HCT116 (cell line): ENCODE measurements at regions not wholly inside any gene's neighbourhood (a gene's known extent, or its start where the extent isn't known, plus 50 kb on each side); places are given as distances from the start of the nearest gene placed in this dataset.

Experiments
- ATAC-seq: fragments of 200-7000 bp; cut with Tn5 transposase; 2 replicates; pipeline ENCODE4 v1.9.1; 2020; ENCODE audit warnings: mild to moderate bottlenecking, moderate library complexity
- BruUV-seq: library from RNA; stranded (reverse); fragments of 400-500 nt; replicated peaks from 2 replicates; lab custom pipeline; 2021; lab: Mats Ljungman, UMichigan
- CTCF ChIA-PET: fragments of 300-600 bp; sonication (Branson Sonifier 250); formaldehyde crosslinking; loops from one replicate; lab custom pipeline; 2021; ENCODE audit warnings: antibody characterized with exemption; lab: Charles Lee
- POLR2A ChIA-PET: fragments of 300-600, 350-600 bp; sonication (Branson Sonifier 250); formaldehyde crosslinking; loops from one replicate; lab custom pipeline; 2021; ENCODE audit warnings: antibody characterized with exemption; lab: Charles Lee
- RAD21 ChIA-PET, 2 experiments: fragments of 300-600 bp; sonication (Branson Sonifier 250); formaldehyde crosslinking; loops; one replicate each; lab custom pipeline; 2023; ENCODE audit warnings: low total read pairs in 2 of 2; ENCODE audit not compliant: uncharacterized antibody in 2 of 2, unreplicated experiment in 2 of 2, low non-redundant PET in 1 of 2; lab: Charles Lee
- DNase-seq: peaks from one replicate; pipeline ENCODE4 v3.0.0-alpha.2; 2010; ENCODE audit warnings: low read depth, low spot score
- H2AFZ ChIP-seq: fragments of 200-600 bp; shearing (Covaris generic), sonication (generic); 2 replicates; pipeline ENCODE4 v1.6.1; 2017; ENCODE audit warnings: low read depth, mixed run types, mixed read lengths, antibody characterized with exemption, low read length; ENCODE audit not compliant: poor library complexity, severe bottlenecking
- H3K27ac ChIP-seq: 2 replicates; pipeline ENCODE4 v1.5.1; 2012; ENCODE audit warnings: low read depth, low read length
- H3K27me3 ChIP-seq: fragments of 200-600 bp; sonication (generic); 2 replicates; pipeline ENCODE4 v1.6.1; 2016; ENCODE audit warnings: mixed run types, low read length, mixed read lengths; ENCODE audit not compliant: insufficient read depth
- H3K36me3 ChIP-seq, 2 experiments: fragments of 200-500 bp in 1 of 2; fragments of 200-600 bp in 1 of 2; sonication (Bioruptor generic) in 1 of 2; sonication (generic) in 1 of 2; 2 replicates each; pipeline versions ENCODE4 v1.5.1 to v1.6.1; 2014 to 2016; ENCODE audit warnings: low read length in 2 of 2, inconsistent platforms in 1 of 2, mixed read lengths in 1 of 2, mixed run types in 1 of 2; ENCODE audit not compliant: insufficient read depth in 2 of 2, control insufficient read depth in 1 of 2
- H3K4me1 ChIP-seq, 2 experiments: fragments of 200-600 bp in 1 of 2; sonication (generic) in 1 of 2; 2 replicates each; pipeline versions ENCODE4 v1.5.1 to v1.6.1; 2012 to 2017; ENCODE audit warnings: low read length in 2 of 2, inconsistent platforms in 1 of 2, mild to moderate bottlenecking in 1 of 2, mixed read lengths in 1 of 2, mixed run types in 1 of 2, moderate library complexity in 1 of 2; ENCODE audit not compliant: insufficient read depth in 2 of 2, control insufficient read depth in 1 of 2
- H3K4me2 ChIP-seq: fragments of 200-600 bp; sonication (generic); 2 replicates; pipeline ENCODE4 v1.6.1; 2017; ENCODE audit warnings: mixed run types, low read length, mixed read lengths
- H3K4me3 ChIP-seq, 2 experiments: fragments of 200-600 bp in 1 of 2; sonication (generic) in 1 of 2; replicated peaks in 1 of 2; 2 replicates each; pipeline ENCODE4 v1.5.1; 2011 to 2016; ENCODE audit warnings: low read length in 2 of 2, control low read depth in 1 of 2, low read depth in 1 of 2, mild to moderate bottlenecking in 1 of 2, mixed read lengths in 1 of 2, mixed run types in 1 of 2
- H3K79me2 ChIP-seq: fragments of 200-600 bp; sonication (generic); 2 replicates; pipeline ENCODE4 v1.6.1; 2017; ENCODE audit warnings: mild to moderate bottlenecking, mixed run types, low read length, moderate library complexity, mixed read lengths; ENCODE audit not compliant: insufficient read depth
- H3K9ac ChIP-seq: fragments of 200-600 bp; sonication (generic); 2 replicates; pipeline ENCODE4 v1.6.1; 2016; ENCODE audit warnings: low read length, mixed read lengths
- H3K9me2 ChIP-seq: fragments of 200-600 bp; sonication (generic), shearing (Covaris generic); 2 replicates; pipeline ENCODE4 v1.6.1; 2017; ENCODE audit warnings: mixed run types, mild to moderate bottlenecking, moderate library complexity; ENCODE audit not compliant: insufficient read depth
- H3K9me3 ChIP-seq, 2 experiments: fragments of 200-500 bp in 1 of 2; fragments of 200-600 bp in 1 of 2; sonication (Bioruptor generic) in 1 of 2; sonication (generic) in 1 of 2; 2 replicates each; pipeline ENCODE4 v1.6.1; 2014 to 2017; ENCODE audit warnings: low read length in 2 of 2, mixed read lengths in 2 of 2, inconsistent platforms in 1 of 2, low read depth in 1 of 2, mild to moderate bottlenecking in 1 of 2, mixed run types in 1 of 2, moderate library complexity in 1 of 2; ENCODE audit not compliant: control insufficient read depth in 1 of 2, insufficient read depth in 1 of 2
- H4K20me1 ChIP-seq: fragments of 200-600 bp; sonication (generic), shearing (Covaris generic); 2 replicates; pipeline ENCODE4 v1.6.1; 2017; ENCODE audit warnings: mixed run types, mild to moderate bottlenecking, moderate library complexity; ENCODE audit not compliant: insufficient read depth
- CBX3 ChIP-seq: IDR thresholded peaks from 2 replicates; pipeline ENCODE4 v1.6.1; 2012; ENCODE audit warnings: low read depth
- CEBPB ChIP-seq: IDR thresholded peaks from 2 replicates; pipeline ENCODE4 v1.6.1; 2012; ENCODE audit warnings: low read depth
- EGR1 ChIP-seq: IDR thresholded peaks from 2 replicates; pipeline ENCODE4 v1.6.1; 2012; ENCODE audit warnings: low read depth
- FOSL1 ChIP-seq: IDR thresholded peaks from 2 replicates; pipeline ENCODE4 v1.6.1; 2012; ENCODE audit warnings: low read depth
- POLR2A ChIP-seq: IDR thresholded peaks from 2 replicates; pipeline ENCODE4 v1.7.0; 2011; ENCODE audit warnings: borderline replicate concordance; ENCODE audit not compliant: insufficient read depth, insufficient read length; ENCODE audit errors: extremely low read depth
- POLR2AphosphoS5 ChIP-seq: IDR thresholded peaks from 2 replicates; pipeline ENCODE4 v1.6.1; 2011; ENCODE audit warnings: mild to moderate bottlenecking, low read depth, low read length, moderate library complexity
- SRF ChIP-seq: IDR thresholded peaks from 2 replicates; pipeline ENCODE4 v1.6.1; 2012; ENCODE audit warnings: low read depth
- YY1 ChIP-seq: IDR thresholded peaks from 2 replicates; pipeline ENCODE4 v1.6.1; 2011; ENCODE audit warnings: low read length, low read depth, moderate library complexity, mild to moderate bottlenecking; ENCODE audit not compliant: insufficient replicate concordance; ENCODE audit errors: extremely low read depth
- ZFX ChIP-seq: fragments of 450-650 bp; IDR thresholded peaks from 2 replicates; pipeline ENCODE4 v1.6.1; 2017
- ZNF274 ChIP-seq: fragments of 200-500 bp; sonication (Bioruptor generic); IDR thresholded peaks from 2 replicates; pipeline ENCODE4 v1.6.1; 2014; ENCODE audit warnings: mild to moderate bottlenecking, low read depth, low read length, inconsistent platforms
- intact Hi-C: fragments of 100-400 bp; cut with micrococcal nuclease; formaldehyde crosslinking; loops from 2 replicates; pipeline ENCODE4 v1.10.0; 2022
- TF ChIP-seq, protein P1 (sequence below): IDR thresholded peaks from 2 replicates; pipeline ENCODE4 v1.6.1; 2012
- TF ChIP-seq, protein P2 (sequence below): IDR thresholded peaks from 2 replicates; pipeline ENCODE4 v1.6.1; 2011; ENCODE audit warnings: mild to moderate bottlenecking, low read length, moderate library complexity; ENCODE audit not compliant: insufficient replicate concordance; ENCODE audit errors: extremely low read depth

DNA sequence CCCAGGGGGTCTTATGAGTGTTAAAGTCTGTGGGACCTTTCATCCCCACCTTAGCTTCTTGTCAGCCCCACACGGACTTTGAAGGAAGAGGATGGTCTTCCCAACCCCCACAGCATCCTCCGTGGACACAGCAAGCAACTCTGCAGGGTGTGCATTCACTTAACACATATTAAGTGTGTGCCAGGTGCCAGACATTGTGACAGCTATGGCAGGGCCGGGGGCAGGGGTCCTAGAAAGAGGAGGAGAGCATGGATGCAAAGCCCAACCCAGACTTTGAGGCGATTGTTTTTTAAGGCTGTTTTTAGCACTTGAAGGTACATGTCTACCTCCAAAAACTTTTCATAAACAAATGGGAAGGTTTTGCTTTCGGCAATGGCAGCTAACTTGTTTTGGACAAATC lies 121.6 kb upstream of the KCNG1 start (continued):
- TF ChIP-seq ZNF274 (no peak), EGR1 (no peak)

DNA sequence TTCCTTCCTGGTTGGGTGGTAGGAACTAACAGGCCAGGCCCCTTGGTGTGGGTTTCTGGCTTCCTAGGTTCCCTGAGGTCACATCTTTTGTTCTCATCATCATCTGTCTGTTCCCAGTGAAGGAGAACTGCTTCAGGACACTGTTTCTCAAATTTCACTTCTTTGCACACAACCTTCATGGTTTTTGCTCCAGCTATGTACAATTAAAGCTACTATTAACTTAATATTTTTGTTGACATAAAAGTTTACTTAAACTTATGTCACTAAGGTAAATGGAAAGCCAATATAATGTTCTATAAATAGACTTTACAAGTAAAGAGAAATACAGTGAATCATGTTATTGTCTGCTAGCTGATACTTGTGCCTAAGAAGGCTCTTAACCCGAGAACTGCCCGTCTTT lies 120.7 kb upstream of the KCNG1 start:
- no peak for DNase-seq

More for the DNA sequence above, 120.7 kb upstream of the KCNG1 start:
- RAD21 ChIA-PET = no interaction called here
- Histone ChIP-seq H3K9me2 (no peaks in the 10 kb centered on the region), H3K27me3 (peaks cover 28% of the 10 kb centered on the region), H4K20me1 (no peaks in the 10 kb centered on the region; the same call in 1 of the 2 replicates), H3K4me3 (no peak overlapping the region), H3K9ac (no peak overlapping the region), H3K79me2 (no peaks in the 10 kb centered on the region), H3K36me3 (no peaks in the 10 kb centered on the region), H2AFZ (no peak overlapping the region), H3K27ac (no peak overlapping the region), H3K9me3 (no peaks in the 10 kb centered on the region), H3K4me1 (no peaks in the 10 kb centered on the region), H3K4me2 (no peak overlapping the region)
- intact Hi-C loops = no loop called here
- no peak for TF ChIP-seq SRF
- no peak for TF ChIP-seq ZFX
- TF ChIP-seq, protein P1, sequence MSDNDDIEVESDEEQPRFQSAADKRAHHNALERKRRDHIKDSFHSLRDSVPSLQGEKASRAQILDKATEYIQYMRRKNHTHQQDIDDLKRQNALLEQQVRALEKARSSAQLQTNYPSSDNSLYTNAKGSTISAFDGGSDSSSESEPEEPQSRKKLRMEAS = no peak
- TF ChIP-seq CEBPB = no peak
- TF ChIP-seq EGR1 = no peak
- TF ChIP-seq, protein P2, sequence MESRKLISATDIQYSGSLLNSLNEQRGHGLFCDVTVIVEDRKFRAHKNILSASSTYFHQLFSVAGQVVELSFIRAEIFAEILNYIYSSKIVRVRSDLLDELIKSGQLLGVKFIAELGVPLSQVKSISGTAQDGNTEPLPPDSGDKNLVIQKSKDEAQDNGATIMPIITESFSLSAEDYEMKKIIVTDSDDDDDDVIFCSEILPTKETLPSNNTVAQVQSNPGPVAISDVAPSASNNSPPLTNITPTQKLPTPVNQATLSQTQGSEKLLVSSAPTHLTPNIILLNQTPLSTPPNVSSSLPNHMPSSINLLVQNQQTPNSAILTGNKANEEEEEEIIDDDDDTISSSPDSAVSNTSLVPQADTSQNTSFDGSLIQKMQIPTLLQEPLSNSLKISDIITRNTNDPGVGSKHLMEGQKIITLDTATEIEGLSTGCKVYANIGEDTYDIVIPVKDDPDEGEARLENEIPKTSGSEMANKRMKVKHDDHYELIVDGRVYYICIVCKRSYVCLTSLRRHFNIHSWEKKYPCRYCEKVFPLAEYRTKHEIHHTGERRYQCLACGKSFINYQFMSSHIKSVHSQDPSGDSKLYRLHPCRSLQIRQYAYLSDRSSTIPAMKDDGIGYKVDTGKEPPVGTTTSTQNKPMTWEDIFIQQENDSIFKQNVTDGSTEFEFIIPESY = no peak
- TF ChIP-seq CBX3 = no peak
- TF ChIP-seq POLR2AphosphoS5 = no peak
- TF ChIP-seq ZNF274 = no peak
- no peak for TF ChIP-seq YY1
- TF ChIP-seq POLR2A = no peak
- no peak for TF ChIP-seq FOSL1
- no peak for ATAC-seq
- CTCF ChIA-PET = no interaction called here
- BruUV-seq = no TSS peak
- POLR2A ChIA-PET = no interaction called here
